A673 (cell line): ENCODE measurements at regions not wholly inside any gene's neighbourhood (a gene's known extent, or its start where the extent isn't known, plus 50 kb on each side); places are given as distances from the start of the nearest gene placed in this dataset.

Experiments
- CTCF ChIP-seq: fragments of 300-800, 200-600 bp; sonication (generic); conservative IDR thresholded peaks from 2 replicates; pipeline ENCODE4 v1.5.1; 2017; ENCODE audit warnings: low read depth, mild to moderate bottlenecking, antibody characterized with exemption, low read length, moderate library complexity, mixed read lengths
- EZH2 ChIP-seq: fragments of 200-600 bp; sonication (generic); IDR thresholded peaks from 2 replicates; pipeline ENCODE4 v1.6.1; 2017; ENCODE audit warnings: borderline replicate concordance, low read depth, mild to moderate bottlenecking, mixed read lengths, antibody characterized with exemption, low read length; ENCODE audit not compliant: poor library complexity, severe bottlenecking

- no peak for TF ChIP-seq CTCF
- TF ChIP-seq EZH2, result no peak
Measured at GRCh38 chr2:220663065-220663464, 909.0 kb downstream of the EPHA4 start.
